HepG2 (cell line): ENCODE measurements at regions not wholly inside any gene's neighbourhood (a gene's known extent, or its start where the extent isn't known, plus 50 kb on each side); places are given as distances from the start of the nearest gene placed in this dataset.

Source experiments
- CCAR2 ChIP-seq: fragments of 200-400 bp; formaldehyde crosslinking; optimal IDR thresholded peaks from 2 replicates; pipeline ENCODE3; 2018; ENCODE audit warnings: low read depth, mild to moderate bottlenecking, low read length, moderate library complexity
- CTCF ChIP-seq: sonication (generic); formaldehyde crosslinking; IDR thresholded peaks from 2 replicates; pipeline ENCODE4 v1.5.0; 2020; ENCODE audit warnings: mild to moderate bottlenecking, missing genetic modification reagents, moderate library complexity
- HDAC1 ChIP-seq: sonication (generic); formaldehyde crosslinking; IDR thresholded peaks from 2 replicates; pipeline ENCODE4 v1.5.1; 2020; ENCODE audit warnings: mild to moderate bottlenecking, missing genetic modification reagents
- MAZ ChIP-seq, 2 experiments: sonication (generic) in 1 of 2; formaldehyde crosslinking in 1 of 2; IDR thresholded peaks; 2 replicates each; pipeline versions ENCODE4 v1.5.0 to v1.6.1; 2012 to 2020; ENCODE audit warnings: low read depth in 2 of 2, mild to moderate bottlenecking in 2 of 2, borderline replicate concordance in 1 of 2, improper control_type of control experiment in 1 of 2, low read length in 1 of 2, missing genetic modification reagents in 1 of 2, moderate library complexity in 1 of 2
- MEF2D ChIP-seq: sonication (generic); formaldehyde crosslinking; IDR thresholded peaks from 2 replicates; pipeline ENCODE4 v1.5.1; 2020; ENCODE audit warnings: mild to moderate bottlenecking, missing genetic modification reagents
- MEIS1 ChIP-seq: sonication (generic); formaldehyde crosslinking; IDR thresholded peaks from 2 replicates; pipeline ENCODE4 v1.9.0; 2021; ENCODE audit warnings: mild to moderate bottlenecking, missing genetic modification reagents, moderate library complexity, borderline replicate concordance
- MTF2 ChIP-seq: sonication (generic); formaldehyde crosslinking; IDR thresholded peaks from 2 replicates; pipeline ENCODE4 v1.5.0; 2020; ENCODE audit warnings: missing genetic modification reagents, borderline replicate concordance
- NONO ChIP-seq, 2 experiments: fragments of 450-650 bp in 1 of 2; sonication (generic) in 1 of 2; formaldehyde crosslinking in 1 of 2; IDR thresholded peaks in 1 of 2; conservative IDR thresholded peaks in 1 of 2; 2 replicates each; pipeline versions ENCODE4 v1.6.1 to v1.8.0; 2017 to 2022; ENCODE audit warnings: mild to moderate bottlenecking in 1 of 2, missing genetic modification reagents in 1 of 2, moderate library complexity in 1 of 2
- PITX1 ChIP-seq: sonication (generic); formaldehyde crosslinking; IDR thresholded peaks from 2 replicates; pipeline ENCODE4 v1.5.1; 2020; ENCODE audit warnings: mild to moderate bottlenecking, missing genetic modification reagents
- REPIN1 ChIP-seq: sonication (generic); formaldehyde crosslinking; IDR thresholded peaks from 2 replicates; pipeline ENCODE4 v1.8.0; 2022; ENCODE audit warnings: missing genetic modification reagents, low read depth, mild to moderate bottlenecking, borderline replicate concordance
- SNAPC5 ChIP-seq: sonication (generic); formaldehyde crosslinking; IDR thresholded peaks from 2 replicates; pipeline ENCODE4 v1.8.1; 2023; ENCODE audit warnings: mild to moderate bottlenecking, missing genetic modification reagents, borderline replicate concordance
- UBTF ChIP-seq: sonication (generic); formaldehyde crosslinking; IDR thresholded peaks from 2 replicates; pipeline ENCODE4 v1.4.0; 2020; ENCODE audit warnings: mild to moderate bottlenecking, missing genetic modification reagents
- YEATS4 ChIP-seq: sonication (generic); formaldehyde crosslinking; IDR thresholded peaks from 2 replicates; pipeline ENCODE4 v1.4.0; 2020; ENCODE audit warnings: missing genetic modification reagents, borderline replicate concordance
- ZBTB4 ChIP-seq: sonication (generic); formaldehyde crosslinking; IDR thresholded peaks from 2 replicates; pipeline ENCODE4 v1.4.0; 2020; ENCODE audit warnings: missing genetic modification reagents, mild to moderate bottlenecking, borderline replicate concordance
- ZFP37 ChIP-seq: sonication (generic); formaldehyde crosslinking; IDR thresholded peaks from 2 replicates; pipeline ENCODE4 v1.4.0; 2020; ENCODE audit warnings: missing genetic modification reagents, borderline replicate concordance
- ZFP41 ChIP-seq: sonication (generic); formaldehyde crosslinking; IDR thresholded peaks from 2 replicates; pipeline ENCODE4 v1.4.0; 2020; ENCODE audit warnings: mild to moderate bottlenecking, missing genetic modification reagents, borderline replicate concordance
- ZNF598 ChIP-seq: sonication (generic); formaldehyde crosslinking; IDR thresholded peaks from 2 replicates; pipeline ENCODE4 v1.5.1; 2020; ENCODE audit warnings: mild to moderate bottlenecking, missing genetic modification reagents, borderline replicate concordance
- ZNF713 ChIP-seq: sonication (generic); formaldehyde crosslinking; IDR thresholded peaks from 2 replicates; pipeline ENCODE4 v1.4.0; 2020; ENCODE audit warnings: mild to moderate bottlenecking, missing genetic modification reagents
- ZNF788 ChIP-seq: sonication (generic); formaldehyde crosslinking; IDR thresholded peaks from 2 replicates; pipeline ENCODE4 v1.5.0; 2020; ENCODE audit warnings: mild to moderate bottlenecking, missing genetic modification reagents, borderline replicate concordance
- ZNF839 ChIP-seq: sonication (generic); formaldehyde crosslinking; IDR thresholded peaks from 2 replicates; pipeline ENCODE4 v1.4.0; 2020; ENCODE audit warnings: missing genetic modification reagents, mild to moderate bottlenecking, borderline replicate concordance

- TF ChIP-seq UBTF = peak; percentile 12; the same call in 1 of the 2 replicates
- TF ChIP-seq NONO (IDR thresholded peaks at IDR 0.05) = no peak
- no peak for TF ChIP-seq NONO (CRISPR knock-in tag; conservative IDR thresholded peaks at IDR 0.05)
- TF ChIP-seq ZNF713 (CRISPR knock-in tag) = 0 out of 2 replicates have a peak, but pooled peaks have one; percentile 72
- 0 out of 2 replicates have a peak, but pooled peaks have one; percentile 16 for TF ChIP-seq MEIS1 (CRISPR knock-in tag)
- TF ChIP-seq ZFP41 (CRISPR knock-in tag) = no peak
- no peak for TF ChIP-seq ZFP37 (CRISPR knock-in tag)
- 0 out of 2 replicates have a peak, but pooled peaks have one; percentile 11 for TF ChIP-seq MEF2D
- no peak for TF ChIP-seq SNAPC5 (CRISPR knock-in tag)
- TF ChIP-seq PITX1 (CRISPR knock-in tag) = peak; percentile 1; the same call in 1 of the 2 replicates
- TF ChIP-seq YEATS4 (CRISPR knock-in tag) = 0 out of 2 replicates have a peak, but pooled peaks have one; percentile 2
- TF ChIP-seq ZNF788 (CRISPR knock-in tag) = 0 out of 2 replicates have a peak, but pooled peaks have one; percentile 0
- TF ChIP-seq ZNF598 (CRISPR knock-in tag) = no peak
- TF ChIP-seq MTF2 (CRISPR knock-in tag) = no peak
- peak; percentile 24 for TF ChIP-seq HDAC1
- no peak for TF ChIP-seq CTCF (CRISPR knock-in tag)
- TF ChIP-seq ZNF839 (CRISPR knock-in tag) = peak; percentile 6; the same call in 1 of the 2 replicates
- peak; percentile 34 for TF ChIP-seq CCAR2
- peak; percentile 88; the same call in 1 of the 2 replicates for TF ChIP-seq ZBTB4 (CRISPR knock-in tag)
- TF ChIP-seq REPIN1 (CRISPR knock-in tag) = no peak
- 0 out of 2 replicates have a peak, but pooled peaks have one; percentile 5 for TF ChIP-seq MAZ (IDR thresholded peaks at IDR 0.05; ENCODE audit: borderline replicate concordance, low read depth, low read length)
- no peak for TF ChIP-seq MAZ (CRISPR knock-in tag; IDR thresholded peaks at IDR 0.05; ENCODE audit: low read depth)
Measured at GRCh38 chr20:50370036-50370566, 140.1 kb upstream of the PTPN1 start (continued).
